ENCODE measurements at regions not wholly inside any gene's neighbourhood (a gene's known extent, or its start where the extent isn't known, plus 50 kb on each side); places are given as distances from the start of the nearest gene placed in this dataset.

- no peak for TF ChIP-seq CTCF (IDR thresholded peaks at IDR 0.05; ENCODE audit: extremely low read depth, insufficient read depth, missing control alignments)
- in situ Hi-C loops (cut with MboI; ENCODE audit: low pct_unique_long_range_greater_than_20kb, low sequenced_read_pairs, unreplicated experiment) = no loop called here
- no peak for DNase-seq (ENCODE audit: low spot score)
Observed at GRCh38 chr4:133263104-133263503, 114.0 kb downstream of the PCDH10 start.

GRCh38 chr4:133247861-133248260 is 98.8 kb downstream of the PCDH10 start:
- DNase-seq (ENCODE audit: low spot score) = no peak
- in situ Hi-C loops (cut with MboI; ENCODE audit: low pct_unique_long_range_greater_than_20kb, low sequenced_read_pairs, unreplicated experiment) = no loop called here

GRCh38 chr4:133245226-133245625 is 96.1 kb downstream of the PCDH10 start:
- TF ChIP-seq CTCF (IDR thresholded peaks at IDR 0.05; ENCODE audit: extremely low read depth, insufficient read depth, missing control alignments) = no peak
- DNase-seq (ENCODE audit: low spot score) = no peak
- in situ Hi-C loops (cut with MboI; ENCODE audit: low pct_unique_long_range_greater_than_20kb, low sequenced_read_pairs, unreplicated experiment) = no loop called here

More at GRCh38 chr4:133247861-133248260, 98.8 kb downstream of the PCDH10 start:
- TF ChIP-seq CTCF (IDR thresholded peaks at IDR 0.05; ENCODE audit: extremely low read depth, insufficient read depth, missing control alignments) = no peak

Data from GM13977 (cell line).